Skeletal muscle cell (primary cell): ENCODE measurements at regions not wholly inside any gene's neighbourhood (a gene's known extent, or its start where the extent isn't known, plus 50 kb on each side); places are given as distances from the start of the nearest gene placed in this dataset.

ENCODE experiments used
- DNase-seq: peaks from one replicate; pipeline ENCODE4 v3.0.0-alpha.2; 2010; ENCODE audit warnings: low read depth
- H3K4me3 ChIP-seq: 2 replicates; pipeline ENCODE4 v1.5.1; 2011; ENCODE audit warnings: low read depth, mild to moderate bottlenecking, control low read depth, low read length, moderate library complexity

DNA sequence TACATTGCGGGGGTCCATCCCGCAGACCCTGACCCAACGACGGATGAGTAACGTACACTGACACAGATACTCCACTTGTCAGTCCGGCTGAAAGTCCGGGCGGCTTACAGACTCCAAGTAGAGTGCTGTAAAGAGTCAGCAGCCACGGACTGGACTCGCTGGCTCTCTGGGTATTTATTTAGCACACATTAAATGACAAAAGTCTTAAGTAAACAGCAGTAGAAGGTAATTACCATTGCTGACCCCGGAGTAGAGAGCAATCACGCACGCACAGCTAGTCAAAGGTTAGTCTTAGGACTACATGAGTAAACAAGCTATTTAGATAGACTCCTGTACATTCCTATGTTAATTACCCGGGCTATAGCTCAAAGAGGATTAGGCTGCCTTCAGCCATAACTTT lies 780.9 kb downstream of the RPS29 start:
- no peak for DNase-seq
- H3K4me3 ChIP-seq = no peak overlapping the region

DNA sequence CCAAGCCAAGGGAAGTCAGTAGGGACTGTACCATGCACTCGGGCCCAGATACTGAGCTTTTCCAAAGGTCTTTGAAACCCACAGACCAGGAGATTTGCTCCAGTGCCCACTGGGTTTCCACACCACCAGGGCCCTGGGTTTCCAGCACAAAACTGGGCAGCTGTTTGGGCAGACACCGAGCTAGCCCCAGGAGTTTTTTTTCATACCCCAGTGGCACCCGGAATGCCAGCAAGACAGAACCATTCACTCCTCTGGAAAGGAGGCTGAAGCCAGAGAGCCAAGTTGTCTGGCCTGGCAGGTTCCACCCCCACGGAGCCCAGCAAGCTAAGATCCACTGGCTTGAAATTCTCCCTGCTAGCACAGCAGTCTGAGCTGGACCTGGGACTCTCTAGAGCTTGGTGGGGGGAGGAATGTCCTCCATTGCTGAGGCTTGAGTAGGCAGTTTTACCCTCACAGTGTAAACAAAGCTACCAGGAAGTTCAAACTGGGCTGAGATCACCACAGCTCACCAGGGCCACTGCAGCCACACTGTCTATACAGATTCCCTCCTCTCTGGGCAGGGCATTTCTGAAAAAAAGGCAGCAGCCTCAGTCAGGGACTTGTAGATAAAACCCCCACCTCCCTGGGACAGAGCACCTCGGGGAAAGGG lies 793.7 kb downstream of the RPS29 start:
- no peak for DNase-seq
- H3K4me3 ChIP-seq = no peak overlapping the region

- no peak for DNase-seq
- H3K4me3 ChIP-seq = no peak overlapping the region
Observed at GRCh38 chr14:48788771-48789170, 797.4 kb downstream of the RPS29 start.

DNA sequence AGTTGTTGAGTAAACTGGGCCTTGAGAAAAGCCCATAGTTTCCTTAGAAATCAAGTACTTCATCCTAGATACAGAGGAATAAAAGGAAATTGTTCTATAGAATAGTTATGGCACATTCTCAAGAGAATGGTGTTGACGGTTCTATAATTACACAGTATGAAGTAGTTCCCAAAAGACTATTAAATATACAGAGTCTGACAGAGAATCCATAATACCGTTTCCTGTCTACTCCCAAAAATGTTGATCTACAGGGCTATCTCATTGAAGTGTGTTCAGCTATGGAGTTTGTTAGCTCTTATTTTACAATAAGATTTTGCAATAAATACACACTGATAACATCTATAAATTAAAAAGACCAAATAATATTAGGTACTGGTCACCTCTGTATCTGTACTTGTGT lies 799.7 kb downstream of the RPS29 start:
- H3K4me3 ChIP-seq = no peak overlapping the region
- no peak for DNase-seq

DNA sequence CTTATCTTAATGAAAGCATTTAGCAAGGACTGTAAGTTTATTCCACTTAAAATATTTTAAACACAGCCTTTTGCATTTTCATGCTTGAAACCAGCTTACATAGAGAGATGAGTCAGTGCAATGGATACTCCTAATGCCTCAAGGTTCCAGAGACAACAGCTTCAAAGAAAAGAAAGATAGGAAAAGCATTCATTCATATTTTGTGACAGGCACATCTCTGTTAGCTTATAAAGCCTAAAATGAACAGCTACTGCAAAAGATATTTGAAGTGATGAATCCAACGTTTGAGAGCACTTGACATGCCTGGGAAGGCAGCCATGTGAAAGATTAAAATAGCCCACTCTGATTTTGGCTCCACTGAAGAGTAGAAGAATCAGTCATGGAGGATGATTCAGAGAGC lies 814.5 kb downstream of the RPS29 start:
- no peak for DNase-seq
- no peak overlapping the region for H3K4me3 ChIP-seq

- no peak overlapping the region for H3K4me3 ChIP-seq
- no peak for DNase-seq
Observed at GRCh38 chr14:48751293-48751692, 834.9 kb downstream of the RPS29 start.

GRCh38 chr14:48748151-48748675 lies 838.0 kb downstream of the RPS29 start:
- no peak overlapping the region for H3K4me3 ChIP-seq
- no peak for DNase-seq

GRCh38 chr14:48747561-48748089 lies 838.6 kb downstream of the RPS29 start:
- no peak for DNase-seq
- H3K4me3 ChIP-seq = no peak overlapping the region

DNA sequence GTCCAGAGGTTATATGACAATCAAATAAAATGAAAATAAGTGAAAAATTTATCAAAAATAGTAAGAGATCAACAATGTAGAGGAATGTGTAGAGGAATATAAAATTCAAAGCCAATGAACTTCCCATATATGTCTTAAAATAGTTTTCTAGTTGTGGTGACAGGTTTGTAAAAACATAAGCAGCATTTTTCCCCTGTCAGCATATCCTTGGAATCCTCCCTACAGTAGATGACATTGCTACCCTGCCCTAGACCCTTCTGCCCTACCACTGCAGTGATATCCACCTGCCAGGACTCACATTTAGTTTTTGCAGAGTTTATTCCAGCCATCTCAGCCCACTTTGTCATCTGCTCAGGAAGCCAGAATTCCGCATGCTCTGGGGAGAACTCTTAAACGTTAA lies 842.0 kb downstream of the RPS29 start:
- no peak overlapping the region for H3K4me3 ChIP-seq
- DNase-seq = no peak

- no peak overlapping the region for H3K4me3 ChIP-seq
- DNase-seq = no peak
Observed at GRCh38 chr14:48738186-48738925, 847.8 kb downstream of the RPS29 start.

DNA sequence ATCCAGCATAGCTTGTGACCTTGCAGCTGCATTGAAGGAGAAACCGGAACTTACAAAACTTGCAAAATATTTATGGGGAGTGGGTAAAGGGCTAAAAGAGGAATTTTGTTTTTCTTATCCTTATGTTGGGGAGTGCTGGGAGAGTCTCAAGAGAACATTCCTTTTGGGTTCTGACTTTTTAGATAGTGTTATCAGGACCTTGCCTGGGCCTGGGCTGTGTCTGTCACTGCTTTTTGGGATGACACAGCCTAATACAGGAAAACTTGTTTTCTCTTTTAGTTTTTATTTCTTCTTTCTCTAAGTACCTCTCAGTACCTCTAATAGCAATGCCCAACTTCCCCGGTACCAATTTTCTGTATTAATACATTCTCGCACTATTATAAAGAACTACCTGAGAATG lies 850.6 kb downstream of the RPS29 start:
- no peak for DNase-seq
- H3K4me3 ChIP-seq = no peak overlapping the region

- no peak overlapping the region for H3K4me3 ChIP-seq
- no peak for DNase-seq
Observed at GRCh38 chr14:48731260-48731659, 854.9 kb downstream of the RPS29 start.

GRCh38 chr14:48726080-48726642 lies 860.0 kb downstream of the RPS29 start:
- no peak overlapping the region for H3K4me3 ChIP-seq
- no peak for DNase-seq

DNA sequence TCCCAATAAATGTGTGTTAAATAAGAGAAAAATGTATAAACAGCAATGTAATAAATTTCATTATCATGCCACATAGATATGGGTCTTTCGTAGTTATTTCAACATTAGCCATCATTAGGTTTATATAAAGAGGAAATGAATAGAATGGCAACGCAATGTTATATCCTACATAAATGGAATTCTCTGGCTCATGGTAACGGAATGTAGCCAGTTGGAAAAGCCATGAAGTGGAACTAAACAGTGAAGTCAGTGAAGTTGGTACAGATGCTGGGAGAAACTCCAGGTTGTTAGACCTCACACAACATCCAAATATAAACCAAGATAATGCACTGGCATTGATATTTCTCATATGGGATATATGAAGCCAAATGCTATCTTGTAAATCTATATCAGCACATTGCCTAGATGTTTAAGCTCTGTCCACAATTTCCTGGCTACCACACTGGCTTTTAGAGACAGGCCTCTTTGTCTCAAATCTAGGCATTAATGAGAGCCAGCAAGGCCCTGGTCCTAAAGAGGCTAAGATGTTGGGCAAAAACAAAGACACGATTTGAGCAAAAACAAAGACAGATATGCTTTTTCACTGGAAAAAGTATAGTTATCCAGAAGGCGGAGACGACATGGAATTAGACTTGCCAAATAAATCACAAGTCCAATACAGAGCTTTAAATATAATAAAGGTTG lies 861.0 kb downstream of the RPS29 start:
- H3K4me3 ChIP-seq = no peak overlapping the region
- DNase-seq = peak; percentile 3

GRCh38 chr14:48723841-48724495 lies 862.2 kb downstream of the RPS29 start:
- H3K4me3 ChIP-seq = no peak overlapping the region
- no peak for DNase-seq

DNA sequence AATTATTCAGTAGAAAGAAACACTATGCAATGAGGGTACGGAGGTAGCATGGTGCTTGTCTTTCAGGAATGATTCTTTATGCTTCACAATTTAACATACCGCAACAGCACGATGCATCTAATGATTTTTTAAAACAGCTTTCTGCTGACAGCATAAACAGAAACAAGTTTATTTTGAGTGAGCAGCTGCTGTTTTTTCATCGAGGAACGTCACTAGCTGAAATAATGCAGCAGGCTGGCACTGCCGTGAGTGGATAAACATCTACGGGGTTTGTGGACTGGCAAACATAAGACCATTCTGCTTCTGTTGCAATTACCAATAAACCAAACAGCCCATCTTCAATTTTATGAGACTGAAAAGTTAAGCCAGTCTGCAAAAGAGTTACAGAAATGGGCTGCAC lies 871.8 kb downstream of the RPS29 start:
- H3K4me3 ChIP-seq = no peak overlapping the region
- DNase-seq = no peak

DNA sequence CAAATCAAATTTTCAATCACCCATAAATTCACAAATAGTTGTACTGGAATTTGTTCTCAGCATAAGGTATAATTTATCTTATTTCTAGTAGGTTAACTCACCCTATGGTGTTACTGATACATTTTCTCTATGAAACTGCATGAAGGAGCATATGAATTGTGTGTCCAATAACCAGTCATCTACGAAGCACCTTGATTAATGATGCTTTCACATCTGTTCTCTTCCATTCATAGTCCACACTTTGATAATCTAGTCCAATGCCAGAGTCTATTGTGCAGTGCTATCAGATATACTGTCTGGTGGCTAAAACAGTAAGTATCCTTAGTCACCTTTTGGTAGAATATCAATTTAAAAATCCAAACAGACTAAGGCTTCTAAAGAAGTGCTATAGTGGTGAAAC lies 876.0 kb downstream of the RPS29 start:
- no peak for DNase-seq
- H3K4me3 ChIP-seq = no peak overlapping the region

GRCh38 chr14:48709277-48709785 lies 876.8 kb downstream of the RPS29 start:
- H3K4me3 ChIP-seq = no peak overlapping the region
- DNase-seq = no peak

GRCh38 chr14:48704639-48705038 lies 881.5 kb downstream of the RPS29 start:
- no peak for DNase-seq
- no peak overlapping the region for H3K4me3 ChIP-seq
